ENCODE measurements at regions not wholly inside any gene's neighbourhood (a gene's known extent, or its start where the extent isn't known, plus 50 kb on each side); places are given as distances from the start of the nearest gene placed in this dataset.

DNA sequence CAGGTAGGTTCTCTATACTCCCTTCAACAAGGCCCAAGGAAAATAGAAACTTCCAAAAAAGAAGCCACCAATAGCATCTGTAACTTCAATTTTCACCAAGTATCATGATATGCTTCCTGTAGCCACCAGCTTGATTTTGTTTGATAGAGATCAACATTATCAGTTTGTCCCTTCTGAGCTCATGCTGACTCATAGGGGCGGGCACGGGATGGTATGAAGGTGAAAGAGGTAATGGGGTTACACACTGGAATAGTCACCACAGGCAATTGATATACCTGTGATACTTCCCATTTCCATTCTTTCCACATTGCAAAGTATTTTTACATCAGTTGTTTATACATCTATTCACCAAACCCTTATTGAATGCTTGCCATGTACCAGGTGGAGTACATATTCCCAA lies 134.1 kb downstream of the KCNA5 start:
- no peaks in the 10 kb centered on the region for H3K36me3 Mint-ChIP-seq (ENCODE audit: low read depth)
- H3K4me3 Mint-ChIP-seq = no peak overlapping the region
- no peak overlapping the region for H3K27ac Mint-ChIP-seq
- peaks cover 17% of the 10 kb centered on the region for H3K4me1 Mint-ChIP-seq (ENCODE audit: low read depth)
- DNase-seq = no peak
- TF ChIP-seq, protein P1, sequence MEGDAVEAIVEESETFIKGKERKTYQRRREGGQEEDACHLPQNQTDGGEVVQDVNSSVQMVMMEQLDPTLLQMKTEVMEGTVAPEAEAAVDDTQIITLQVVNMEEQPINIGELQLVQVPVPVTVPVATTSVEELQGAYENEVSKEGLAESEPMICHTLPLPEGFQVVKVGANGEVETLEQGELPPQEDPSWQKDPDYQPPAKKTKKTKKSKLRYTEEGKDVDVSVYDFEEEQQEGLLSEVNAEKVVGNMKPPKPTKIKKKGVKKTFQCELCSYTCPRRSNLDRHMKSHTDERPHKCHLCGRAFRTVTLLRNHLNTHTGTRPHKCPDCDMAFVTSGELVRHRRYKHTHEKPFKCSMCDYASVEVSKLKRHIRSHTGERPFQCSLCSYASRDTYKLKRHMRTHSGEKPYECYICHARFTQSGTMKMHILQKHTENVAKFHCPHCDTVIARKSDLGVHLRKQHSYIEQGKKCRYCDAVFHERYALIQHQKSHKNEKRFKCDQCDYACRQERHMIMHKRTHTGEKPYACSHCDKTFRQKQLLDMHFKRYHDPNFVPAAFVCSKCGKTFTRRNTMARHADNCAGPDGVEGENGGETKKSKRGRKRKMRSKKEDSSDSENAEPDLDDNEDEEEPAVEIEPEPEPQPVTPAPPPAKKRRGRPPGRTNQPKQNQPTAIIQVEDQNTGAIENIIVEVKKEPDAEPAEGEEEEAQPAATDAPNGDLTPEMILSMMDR (IDR thresholded peaks at IDR 0.05) = no peak
- peaks cover 7% of the 10 kb centered on the region; the same call in 1 of the 2 replicates for H3K27me3 Mint-ChIP-seq (ENCODE audit: insufficient read depth)
- no peaks in the 10 kb centered on the region for H3K9me3 Mint-ChIP-seq

DNA sequence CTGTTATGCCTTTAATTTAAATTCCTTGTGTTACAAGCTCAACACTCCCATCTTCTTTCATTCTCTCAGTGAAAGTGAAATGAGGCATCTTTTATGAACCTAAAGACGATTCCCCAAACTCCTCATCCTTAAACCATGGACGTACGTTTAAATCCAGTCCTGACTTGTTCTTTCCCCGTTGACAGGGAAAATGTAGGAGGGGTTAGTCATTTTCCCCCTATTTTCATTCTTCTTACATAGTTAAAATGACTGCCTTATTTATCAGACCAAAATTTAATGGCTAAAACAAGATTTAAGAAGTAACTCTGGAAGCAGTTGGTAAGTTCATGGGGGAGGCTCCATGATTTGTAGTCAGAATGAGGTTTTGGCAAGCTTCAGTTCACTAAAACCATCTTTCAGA lies 134.9 kb downstream of the KCNA5 start:
- H3K9me3 Mint-ChIP-seq = no peaks in the 10 kb centered on the region
- peaks cover 7% of the 10 kb centered on the region; the same call in 1 of the 2 replicates for H3K27me3 Mint-ChIP-seq (ENCODE audit: insufficient read depth)
- H3K4me3 Mint-ChIP-seq = no peak overlapping the region
- no peak overlapping the region for H3K27ac Mint-ChIP-seq
- H3K36me3 Mint-ChIP-seq (ENCODE audit: low read depth) = no peaks in the 10 kb centered on the region
- TF ChIP-seq, protein P1 (IDR thresholded peaks at IDR 0.05) = no peak
- no peak for DNase-seq
- H3K4me1 Mint-ChIP-seq (ENCODE audit: low read depth) = peaks cover 8% of the 10 kb centered on the region

DNA sequence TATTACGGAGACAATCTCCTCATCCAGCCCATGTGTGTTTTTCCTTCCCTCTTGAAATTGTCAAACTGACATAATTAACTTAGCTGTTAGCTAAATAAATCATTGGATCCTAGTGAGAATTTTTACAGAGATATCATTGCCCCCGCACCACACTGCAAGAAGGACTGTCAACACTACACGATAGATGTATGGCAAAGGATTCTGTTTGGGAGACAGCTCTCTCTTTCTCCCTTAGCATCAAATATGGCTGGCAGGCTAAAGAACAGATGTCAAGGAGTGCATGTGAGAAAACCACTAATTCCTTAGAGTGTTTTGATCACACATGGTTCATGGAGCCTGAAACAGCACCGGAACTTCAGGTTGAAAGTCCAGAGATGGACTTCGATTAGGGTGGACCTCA lies 136.8 kb downstream of the KCNA5 start:
- Mint-ChIP-seq H3K9me3 (no peaks in the 10 kb centered on the region), H3K4me3 (no peak overlapping the region), H3K27me3 (ENCODE audit: insufficient read depth) (peaks cover 7% of the 10 kb centered on the region; the same call in 1 of the 2 replicates), H3K36me3 (ENCODE audit: low read depth) (no peaks in the 10 kb centered on the region), H3K4me1 (ENCODE audit: low read depth) (peaks cover 14% of the 10 kb centered on the region), H3K27ac (no peak overlapping the region)
- DNase-seq = no peak
- TF ChIP-seq, protein P1 (IDR thresholded peaks at IDR 0.05) = no peak

DNA sequence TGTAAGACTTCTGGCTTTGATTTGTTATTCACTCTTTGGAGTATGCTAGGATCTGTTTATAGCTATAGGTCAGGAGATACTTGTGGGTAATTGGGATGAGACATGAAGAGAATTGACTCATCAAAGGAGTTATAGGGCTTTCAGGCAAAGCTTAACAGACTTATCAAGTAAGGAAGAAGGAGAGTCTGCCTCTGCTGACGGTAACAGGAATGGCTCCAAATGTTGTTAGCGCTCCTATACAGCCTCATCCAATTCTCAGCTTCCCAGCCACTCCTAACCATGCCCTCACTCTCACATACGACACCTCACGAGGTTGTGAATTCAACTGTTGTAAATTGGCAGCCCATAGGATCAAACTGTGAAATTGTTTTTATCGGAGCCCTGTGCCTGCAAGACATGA lies 140.5 kb downstream of the KCNA5 start:
- Mint-ChIP-seq H3K4me3 (no peak overlapping the region), H3K27me3 (ENCODE audit: insufficient read depth) (peaks cover 7% of the 10 kb centered on the region; the same call in 1 of the 2 replicates), H3K36me3 (ENCODE audit: low read depth) (no peaks in the 10 kb centered on the region), H3K4me1 (ENCODE audit: low read depth) (peaks cover 23% of the 10 kb centered on the region), H3K27ac (no peak overlapping the region), H3K9me3 (no peaks in the 10 kb centered on the region)
- TF ChIP-seq, protein P1 (IDR thresholded peaks at IDR 0.05) = 0 out of 2 replicates have a peak, but pooled peaks have one; percentile 24
- peak; percentile 45 for DNase-seq

DNA sequence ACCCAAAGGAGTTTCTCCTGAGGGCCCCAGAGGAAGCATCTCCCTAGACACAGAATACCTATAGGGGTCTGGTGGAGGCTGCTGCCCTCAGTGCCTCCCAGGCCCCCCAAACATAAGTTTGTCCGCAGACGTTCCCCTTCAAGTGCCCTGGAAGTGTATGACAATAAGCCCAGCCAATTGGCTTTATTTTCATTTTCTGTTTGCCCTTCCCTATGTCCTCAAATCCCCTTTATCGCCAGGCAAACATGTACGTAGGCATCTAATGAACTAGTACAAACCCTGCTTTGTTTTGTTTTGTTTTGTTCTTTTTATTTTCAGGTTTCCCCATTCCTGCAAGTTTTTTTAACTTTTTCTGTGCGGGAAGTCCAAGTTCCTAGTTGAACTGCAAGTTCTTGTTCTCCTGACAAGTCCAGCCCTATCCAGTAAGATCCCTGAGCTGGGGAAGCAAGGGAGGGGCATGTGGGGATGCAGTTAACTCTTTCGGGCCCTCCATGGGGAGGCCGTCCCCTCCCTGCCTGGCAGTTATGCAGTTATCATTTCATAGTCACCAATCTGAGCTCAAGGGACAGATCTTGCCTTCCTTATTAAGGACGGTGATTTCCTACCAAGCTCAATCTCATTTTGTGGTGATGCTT lies 141.9 kb downstream of the KCNA5 start:
- peaks cover 23% of the 10 kb centered on the region for H3K4me1 Mint-ChIP-seq (ENCODE audit: low read depth)
- H3K27ac Mint-ChIP-seq = no peak overlapping the region
- peaks cover 4% of the 10 kb centered on the region; the same call in 1 of the 2 replicates for H3K27me3 Mint-ChIP-seq (ENCODE audit: insufficient read depth)
- TF ChIP-seq, protein P1 (IDR thresholded peaks at IDR 0.05) = no peak
- DNase-seq = no peak
- no peaks in the 10 kb centered on the region for H3K36me3 Mint-ChIP-seq (ENCODE audit: low read depth)
- H3K4me3 Mint-ChIP-seq = peak overlapping the region; percentile 78
- H3K9me3 Mint-ChIP-seq = no peaks in the 10 kb centered on the region
